Activated CD4-positive, alpha-beta T cell treated with anti-CD3 and anti-CD28 coated beads, Interleukin-2, amount 10 ng/mL, durations not matched to agents 7 days and 5 days (primary cell): ENCODE measurements at regions not wholly inside any gene's neighbourhood (a gene's known extent, or its start where the extent isn't known, plus 50 kb on each side); places are given as distances from the start of the nearest gene placed in this dataset.

Source experiments
- CTCF ChIA-PET: fragments of 350-600 bp; sonication (Branson Sonifier 250); formaldehyde crosslinking; loops from one replicate; lab custom pipeline; 2021; ENCODE audit warnings: antibody characterized with exemption; lab: Charles Lee
- POLR2A ChIA-PET: fragments of 350-600 bp; sonication (Branson Sonifier 250); formaldehyde crosslinking; loops from one replicate; lab custom pipeline; 2021; ENCODE audit warnings: antibody characterized with exemption; lab: Charles Lee
- DNase-seq: peaks from one replicate; pipeline ENCODE4 v3.0.0-alpha.2; 2020
- H3K27ac Mint-ChIP-seq: one replicate; pipeline ENCODE4 v1.8.0; 2021; ENCODE audit warnings: mild to moderate bottlenecking, moderate library complexity, mixed read lengths
- H3K27me3 Mint-ChIP-seq: one replicate; pipeline ENCODE4 v1.8.0; 2021; ENCODE audit warnings: mixed read lengths
- H3K36me3 Mint-ChIP-seq: one replicate; pipeline ENCODE4 v1.8.0; 2021; ENCODE audit warnings: low read depth, mixed read lengths
- H3K4me1 Mint-ChIP-seq: one replicate; pipeline ENCODE4 v1.8.0; 2021; ENCODE audit warnings: mixed read lengths
- H3K4me3 Mint-ChIP-seq: one replicate; pipeline ENCODE4 v1.8.0; 2021; ENCODE audit warnings: mild to moderate bottlenecking, moderate library complexity, mixed read lengths
- H3K9me3 Mint-ChIP-seq: one replicate; pipeline ENCODE4 v1.8.0; 2021; ENCODE audit warnings: mixed read lengths

DNA sequence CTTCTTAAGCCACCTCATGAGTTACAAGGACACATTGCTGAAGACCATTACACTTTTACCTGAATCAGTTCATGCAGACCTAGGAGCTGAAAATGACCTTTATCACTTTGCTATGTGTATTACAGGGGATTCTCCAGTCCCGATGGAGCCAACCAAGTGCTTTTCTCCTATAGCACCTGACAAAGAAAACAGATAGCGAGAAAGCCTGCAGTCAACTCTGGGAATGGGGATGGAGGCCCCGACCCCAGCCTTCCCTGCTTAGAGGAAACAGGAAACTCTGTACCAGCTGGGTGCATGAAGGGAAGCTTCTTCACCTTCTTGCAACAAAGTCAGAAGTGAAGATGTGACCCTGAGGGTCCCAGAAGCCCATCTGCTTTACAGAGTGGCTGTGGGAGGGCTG lies 168.3 kb upstream of the SEMA6D start:
- no peak overlapping the region for H3K4me3 Mint-ChIP-seq
- no peaks in the 10 kb centered on the region for H3K36me3 Mint-ChIP-seq

GRCh38 chr15:47551079-47551478 lies 166.2 kb upstream of the SEMA6D start:
- no peak overlapping the region for H3K4me3 Mint-ChIP-seq
- H3K27me3 Mint-ChIP-seq: no peaks in the 10 kb centered on the region
- no peak for DNase-seq
- H3K4me1 Mint-ChIP-seq: no peaks in the 10 kb centered on the region
- H3K27ac Mint-ChIP-seq: no peak overlapping the region
- H3K9me3 Mint-ChIP-seq: no peaks in the 10 kb centered on the region
- CTCF ChIA-PET: interaction anchor here (0.9 to 1.3 kb wide), 2 partner anchors 12 to 18 kb away, joined by 3 read pairs; no protein-coding TSS in a partner anchor
- no peaks in the 10 kb centered on the region for H3K36me3 Mint-ChIP-seq
- POLR2A ChIA-PET: no interaction called here

More for the DNA sequence above, 168.3 kb upstream of the SEMA6D start:
- Mint-ChIP-seq H3K9me3 (no peaks in the 10 kb centered on the region), H3K4me1 (no peaks in the 10 kb centered on the region), H3K27me3 (no peaks in the 10 kb centered on the region), H3K27ac (no peak overlapping the region)
- POLR2A ChIA-PET: no interaction called here
- CTCF ChIA-PET: no interaction called here
- no peak for DNase-seq

GRCh38 chr15:47551546-47551945 lies 165.8 kb upstream of the SEMA6D start:
- no peaks in the 10 kb centered on the region for H3K4me1 Mint-ChIP-seq
- POLR2A ChIA-PET: no interaction called here
- H3K4me3 Mint-ChIP-seq: no peak overlapping the region
- DNase-seq: no peak
- H3K36me3 Mint-ChIP-seq: no peaks in the 10 kb centered on the region
- CTCF ChIA-PET: interaction anchor here (1.3 kb wide), 1 partner anchor 12 kb away, joined by 3 read pairs; no protein-coding TSS in a partner anchor
- H3K9me3 Mint-ChIP-seq: no peaks in the 10 kb centered on the region
- no peak overlapping the region for H3K27ac Mint-ChIP-seq
- H3K27me3 Mint-ChIP-seq: no peaks in the 10 kb centered on the region

DNA sequence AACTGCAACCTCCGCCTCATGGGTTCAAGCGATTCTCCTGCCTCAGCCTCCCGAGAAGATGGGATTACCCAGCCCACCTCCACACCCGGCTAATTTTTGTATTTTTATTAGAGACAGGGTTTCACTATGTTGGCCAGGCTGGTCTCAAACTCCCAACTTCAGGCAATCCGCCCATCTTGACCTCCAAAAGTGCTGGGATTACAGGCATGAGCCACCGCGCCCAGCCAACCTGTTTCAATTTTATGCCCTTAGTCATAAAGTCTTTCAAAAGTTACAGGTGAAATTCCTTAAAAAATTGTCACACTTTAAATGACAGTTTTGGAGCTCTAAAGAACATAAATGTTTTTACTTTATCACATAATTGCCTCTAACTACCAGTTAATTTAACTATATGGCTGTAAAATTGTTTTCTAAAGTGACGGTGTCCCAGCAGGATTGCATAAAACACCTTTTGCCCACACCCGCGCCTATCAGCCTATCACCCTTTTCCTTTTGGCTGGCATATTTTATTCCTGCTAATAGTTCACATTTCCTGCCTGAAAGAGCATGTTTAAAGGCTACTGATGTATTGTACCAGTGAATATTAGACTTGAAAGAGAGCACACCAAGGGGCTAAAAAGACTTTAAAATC lies 164.2 kb upstream of the SEMA6D start:
- no peak for DNase-seq
- H3K27me3 Mint-ChIP-seq: no peaks in the 10 kb centered on the region
- ChIA-PET CTCF (no interaction called here), POLR2A (no interaction called here)
- no peaks in the 10 kb centered on the region for H3K4me1 Mint-ChIP-seq
- H3K4me3 Mint-ChIP-seq: no peak overlapping the region
- no peaks in the 10 kb centered on the region for H3K36me3 Mint-ChIP-seq
- H3K27ac Mint-ChIP-seq: no peak overlapping the region
- no peaks in the 10 kb centered on the region for H3K9me3 Mint-ChIP-seq

GRCh38 chr15:47553947-47554346 lies 163.4 kb upstream of the SEMA6D start:
- Mint-ChIP-seq H3K4me3 (no peak overlapping the region), H3K36me3 (no peaks in the 10 kb centered on the region), H3K4me1 (no peaks in the 10 kb centered on the region), H3K9me3 (no peaks in the 10 kb centered on the region), H3K27ac (no peak overlapping the region), H3K27me3 (no peaks in the 10 kb centered on the region)
- ChIA-PET CTCF (no interaction called here), POLR2A (no interaction called here)
- DNase-seq: no peak

GRCh38 chr15:47561102-47561501 lies 156.2 kb upstream of the SEMA6D start:
- Mint-ChIP-seq H3K27ac (no peak overlapping the region), H3K27me3 (no peaks in the 10 kb centered on the region), H3K4me3 (no peak overlapping the region), H3K36me3 (no peaks in the 10 kb centered on the region), H3K9me3 (peaks cover 4% of the 10 kb centered on the region), H3K4me1 (no peaks in the 10 kb centered on the region)
- CTCF ChIA-PET: no interaction called here
- DNase-seq: no peak
- POLR2A ChIA-PET: no interaction called here

GRCh38 chr15:47565949-47566348 lies 151.4 kb upstream of the SEMA6D start:
- Mint-ChIP-seq H3K27ac (no peak overlapping the region), H3K4me1 (no peaks in the 10 kb centered on the region), H3K4me3 (no peak overlapping the region), H3K9me3 (no peaks in the 10 kb centered on the region), H3K27me3 (no peaks in the 10 kb centered on the region), H3K36me3 (no peaks in the 10 kb centered on the region)
- CTCF ChIA-PET: no interaction called here
- POLR2A ChIA-PET: no interaction called here
- no peak for DNase-seq

GRCh38 chr15:47566610-47567009 lies 150.7 kb upstream of the SEMA6D start:
- CTCF ChIA-PET: no interaction called here

GRCh38 chr15:47568030-47568429 lies 149.3 kb upstream of the SEMA6D start:
- Mint-ChIP-seq H3K27ac (no peak overlapping the region), H3K36me3 (no peaks in the 10 kb centered on the region), H3K4me1 (no peaks in the 10 kb centered on the region), H3K9me3 (no peaks in the 10 kb centered on the region), H3K27me3 (no peaks in the 10 kb centered on the region), H3K4me3 (no peak overlapping the region)
- no peak for DNase-seq
- POLR2A ChIA-PET: no interaction called here
- CTCF ChIA-PET: no interaction called here

More at GRCh38 chr15:47566610-47567009, 150.7 kb upstream of the SEMA6D start:
- Mint-ChIP-seq H3K27me3 (no peaks in the 10 kb centered on the region), H3K4me1 (no peaks in the 10 kb centered on the region), H3K27ac (no peak overlapping the region), H3K4me3 (no peak overlapping the region), H3K36me3 (no peaks in the 10 kb centered on the region), H3K9me3 (no peaks in the 10 kb centered on the region)
- DNase-seq: no peak
- POLR2A ChIA-PET: no interaction called here

- CTCF ChIA-PET: no interaction called here
- DNase-seq: no peak
- Mint-ChIP-seq H3K27ac (no peak overlapping the region), H3K27me3 (peaks cover 3% of the 10 kb centered on the region), H3K4me1 (no peaks in the 10 kb centered on the region), H3K4me3 (no peak overlapping the region), H3K9me3 (no peaks in the 10 kb centered on the region), H3K36me3 (no peaks in the 10 kb centered on the region)
- POLR2A ChIA-PET: no interaction called here
Measured at GRCh38 chr15:47570044-47570443, 147.3 kb upstream of the SEMA6D start.

DNA sequence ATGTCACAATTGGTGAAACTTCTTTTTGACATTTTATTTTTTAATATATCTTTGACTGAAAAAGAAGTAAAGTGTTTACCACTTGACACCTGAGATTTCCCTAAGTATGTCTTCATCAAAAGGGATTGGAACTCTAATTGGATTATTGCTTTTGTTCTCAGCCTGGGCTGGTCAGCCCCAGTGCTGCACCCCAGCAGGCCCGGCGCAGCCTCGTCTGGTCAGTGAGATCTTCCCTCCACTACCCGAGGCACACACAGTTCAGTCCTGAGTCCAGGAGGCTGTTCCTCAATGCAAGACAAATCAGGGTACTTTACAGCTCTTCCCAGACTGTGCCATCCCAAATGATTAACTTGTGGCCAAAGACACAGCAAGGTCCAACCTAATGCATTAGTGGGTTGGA lies 146.9 kb upstream of the SEMA6D start:
- H3K4me3 Mint-ChIP-seq: no peak overlapping the region
- no peaks in the 10 kb centered on the region for H3K9me3 Mint-ChIP-seq
- no peak for DNase-seq
- no peaks in the 10 kb centered on the region for H3K4me1 Mint-ChIP-seq
- CTCF ChIA-PET: no interaction called here
- peaks cover 3% of the 10 kb centered on the region for H3K27me3 Mint-ChIP-seq
- POLR2A ChIA-PET: no interaction called here
- H3K36me3 Mint-ChIP-seq: no peaks in the 10 kb centered on the region
- no peak overlapping the region for H3K27ac Mint-ChIP-seq

- Mint-ChIP-seq H3K9me3 (no peaks in the 10 kb centered on the region), H3K4me3 (no peak overlapping the region), H3K27ac (no peak overlapping the region), H3K36me3 (no peaks in the 10 kb centered on the region), H3K27me3 (peaks cover 3% of the 10 kb centered on the region), H3K4me1 (no peaks in the 10 kb centered on the region)
- no peak for DNase-seq
- CTCF ChIA-PET: no interaction called here
- POLR2A ChIA-PET: no interaction called here
Measured at GRCh38 chr15:47570881-47571640, 146.2 kb upstream of the SEMA6D start.

- CTCF ChIA-PET: no interaction called here
- POLR2A ChIA-PET: no interaction called here
Measured at GRCh38 chr15:47573673-47574072, 143.6 kb upstream of the SEMA6D start.

More at GRCh38 chr15:47573673-47574072, 143.6 kb upstream of the SEMA6D start:
- H3K27me3 Mint-ChIP-seq: peaks cover 3% of the 10 kb centered on the region
- DNase-seq: no peak
- H3K4me1 Mint-ChIP-seq: no peaks in the 10 kb centered on the region
- no peak overlapping the region for H3K4me3 Mint-ChIP-seq
- no peaks in the 10 kb centered on the region for H3K36me3 Mint-ChIP-seq
- H3K27ac Mint-ChIP-seq: no peak overlapping the region
- no peaks in the 10 kb centered on the region for H3K9me3 Mint-ChIP-seq
